Peyer's patch (tissue), 4 donors: ENCODE measurements at regions not wholly inside any gene's neighbourhood (a gene's known extent, or its start where the extent isn't known, plus 50 kb on each side); places are given as distances from the start of the nearest gene placed in this dataset.

Experiments used
- POLR2A ChIP-seq, 2 donors: fragments of 450-650 bp; IDR thresholded peaks; one replicate each; pipeline ENCODE4 v1.5.1; 2017; ENCODE audit warnings: antibody characterized with exemption in 2 of 2, mild to moderate bottlenecking in 2 of 2, moderate library complexity in 2 of 2
- TF ChIP-seq, protein P1 (sequence below), 6 experiments: fragments of 450-650 bp in 4 of 6; fragments of 200-600 bp in 2 of 6; sonication (generic) in 1 of 6; IDR thresholded peaks; one replicate each; pipeline ENCODE4 v1.5.1; 2017 to 2019; ENCODE audit warnings: antibody characterized with exemption in 6 of 6, mild to moderate bottlenecking in 3 of 6, moderate library complexity in 1 of 6

DNA sequence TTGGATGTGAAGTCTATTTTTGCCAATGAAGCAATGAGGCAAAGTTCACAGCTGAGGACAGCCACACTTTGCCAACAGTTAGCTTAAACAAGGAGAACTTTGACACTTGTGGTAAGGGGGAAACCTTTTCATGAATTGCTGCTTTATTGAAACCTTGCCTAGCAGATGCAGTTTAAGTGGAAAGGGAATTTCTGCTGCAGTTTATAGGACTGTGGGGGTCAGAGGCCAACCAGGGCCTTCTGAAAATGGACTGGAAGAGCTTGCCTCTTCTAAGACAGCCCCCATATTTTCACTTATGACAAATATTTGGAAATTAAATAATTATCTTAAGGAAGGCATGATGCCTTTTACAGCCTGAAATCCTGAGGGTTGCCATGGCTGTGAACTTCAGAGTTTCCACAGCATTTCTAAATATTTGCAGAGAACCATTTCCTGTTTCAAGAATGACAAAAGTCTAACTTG lies 550.3 kb downstream of the RAB28 start:
- TF ChIP-seq, protein P1, sequence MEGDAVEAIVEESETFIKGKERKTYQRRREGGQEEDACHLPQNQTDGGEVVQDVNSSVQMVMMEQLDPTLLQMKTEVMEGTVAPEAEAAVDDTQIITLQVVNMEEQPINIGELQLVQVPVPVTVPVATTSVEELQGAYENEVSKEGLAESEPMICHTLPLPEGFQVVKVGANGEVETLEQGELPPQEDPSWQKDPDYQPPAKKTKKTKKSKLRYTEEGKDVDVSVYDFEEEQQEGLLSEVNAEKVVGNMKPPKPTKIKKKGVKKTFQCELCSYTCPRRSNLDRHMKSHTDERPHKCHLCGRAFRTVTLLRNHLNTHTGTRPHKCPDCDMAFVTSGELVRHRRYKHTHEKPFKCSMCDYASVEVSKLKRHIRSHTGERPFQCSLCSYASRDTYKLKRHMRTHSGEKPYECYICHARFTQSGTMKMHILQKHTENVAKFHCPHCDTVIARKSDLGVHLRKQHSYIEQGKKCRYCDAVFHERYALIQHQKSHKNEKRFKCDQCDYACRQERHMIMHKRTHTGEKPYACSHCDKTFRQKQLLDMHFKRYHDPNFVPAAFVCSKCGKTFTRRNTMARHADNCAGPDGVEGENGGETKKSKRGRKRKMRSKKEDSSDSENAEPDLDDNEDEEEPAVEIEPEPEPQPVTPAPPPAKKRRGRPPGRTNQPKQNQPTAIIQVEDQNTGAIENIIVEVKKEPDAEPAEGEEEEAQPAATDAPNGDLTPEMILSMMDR (IDR thresholded peaks at IDR 0.05): no peak
- no peak for TF ChIP-seq POLR2A (IDR thresholded peaks at IDR 0.05)
